ENCODE measurements at regions not wholly inside any gene's neighbourhood (a gene's known extent, or its start where the extent isn't known, plus 50 kb on each side); places are given as distances from the start of the nearest gene placed in this dataset.

DNA sequence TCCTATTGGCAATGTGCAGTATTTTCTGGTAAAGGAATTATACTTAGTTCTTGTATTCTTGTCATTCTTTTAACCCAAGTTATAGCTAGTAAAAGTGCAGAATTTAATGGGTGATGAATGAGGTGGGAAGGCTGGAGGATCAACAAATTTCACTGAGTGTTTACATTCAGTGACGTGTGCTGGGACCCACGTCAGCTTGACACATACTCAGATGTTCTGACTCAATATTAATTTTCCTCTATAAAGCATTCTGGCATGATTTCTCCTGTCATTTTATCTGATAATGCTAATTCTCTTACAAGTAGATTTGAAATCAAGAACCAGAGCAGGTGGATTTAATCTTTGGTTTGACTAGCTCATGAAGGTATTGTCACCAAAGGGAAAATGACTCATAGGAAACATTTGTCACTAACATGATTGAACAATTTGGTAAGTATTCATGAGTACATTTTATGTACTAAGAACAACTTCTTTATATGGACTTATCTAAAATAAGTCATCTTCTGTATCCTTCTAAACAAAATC, 71.0 kb upstream of the SYNPR start:
- TF ChIP-seq POLR2A (IDR thresholded peaks at IDR 0.05; ENCODE audit: low read depth, low read length) (no peak), TAF1 (IDR thresholded peaks at IDR 0.05; ENCODE audit: borderline replicate concordance, low read depth, low read length) (no peak)

Measured in GM12892 (cell line).